H9 (cell line): ENCODE measurements at regions not wholly inside any gene's neighbourhood (a gene's known extent, or its start where the extent isn't known, plus 50 kb on each side); places are given as distances from the start of the nearest gene placed in this dataset.

Source experiments
- DNase-seq: peaks from one replicate; pipeline ENCODE4 v3.0.0-alpha.2; 2017
- H2AFZ ChIP-seq: one replicate; pipeline ENCODE4 v1.6.1; 2013; ENCODE audit warnings: mild to moderate bottlenecking, low read length, control low read depth, moderate library complexity
- H2AK5ac ChIP-seq: 2 replicates; pipeline ENCODE4 v1.6.1; 2013; ENCODE audit warnings: low read length, control low read depth, mixed read lengths; ENCODE audit not compliant: insufficient read length
- H2BK120ac ChIP-seq: one replicate; pipeline ENCODE4 v1.6.1; 2013; ENCODE audit warnings: low read depth, mild to moderate bottlenecking, low read length, control low read depth, inconsistent platforms; ENCODE audit not compliant: poor library complexity, severe bottlenecking
- H2BK12ac ChIP-seq: 2 replicates; pipeline ENCODE4 v1.6.1; 2013; ENCODE audit warnings: low read length, control low read depth, mixed read lengths, low read depth; ENCODE audit not compliant: insufficient read length
- H2BK15ac ChIP-seq: 2 replicates; pipeline ENCODE4 v1.6.1; 2013; ENCODE audit warnings: low read depth, low read length, control low read depth
- H2BK20ac ChIP-seq: one replicate; pipeline ENCODE4 v1.6.1; 2013; ENCODE audit warnings: low read depth, mild to moderate bottlenecking, low read length, control low read depth, inconsistent platforms; ENCODE audit not compliant: poor library complexity, severe bottlenecking
- H2BK5ac ChIP-seq: 2 replicates; pipeline ENCODE4 v1.6.1; 2013; ENCODE audit warnings: low read length, control low read depth, mixed read lengths; ENCODE audit not compliant: insufficient read length
- H3K14ac ChIP-seq: 2 replicates; pipeline ENCODE4 v1.6.1; 2013; ENCODE audit warnings: low read length, control low read depth; ENCODE audit not compliant: insufficient read depth
- H3K18ac ChIP-seq: 2 replicates; pipeline ENCODE4 v1.6.1; 2013; ENCODE audit warnings: low read depth, mild to moderate bottlenecking, mixed read lengths, low read length, control low read depth; ENCODE audit not compliant: insufficient read length
- H3K23ac ChIP-seq: 2 replicates; pipeline ENCODE4 v1.6.1; 2013; ENCODE audit warnings: low read length, control low read depth, mixed read lengths, low read depth; ENCODE audit not compliant: insufficient read length
- H3K23me2 ChIP-seq: 2 replicates; pipeline ENCODE4 v1.6.1; 2013; ENCODE audit warnings: low read depth, mild to moderate bottlenecking, mixed read lengths, low read length, control low read depth; ENCODE audit not compliant: insufficient read length, poor library complexity, severe bottlenecking
- H3K27ac ChIP-seq: 2 replicates; pipeline ENCODE4 v1.5.1; 2013; ENCODE audit warnings: low read length, control low read depth, mixed read lengths, low read depth; ENCODE audit not compliant: insufficient read length
- H3K27me3 ChIP-seq: 2 replicates; pipeline ENCODE4 v1.6.1; 2013; ENCODE audit warnings: low read length, control low read depth, inconsistent platforms; ENCODE audit not compliant: insufficient read depth
- H3K4ac ChIP-seq: 2 replicates; pipeline ENCODE4 v1.6.1; 2013; ENCODE audit warnings: low read depth, mild to moderate bottlenecking, control low read depth, inconsistent platforms, low read length, moderate library complexity
- H3K4me1 ChIP-seq: 2 replicates; pipeline ENCODE4 v1.6.1; 2013; ENCODE audit warnings: low read length, control low read depth, inconsistent platforms; ENCODE audit not compliant: insufficient read depth
- H3K4me2 ChIP-seq: 2 replicates; pipeline ENCODE4 v1.6.1; 2013; ENCODE audit warnings: low read length, control low read depth, mixed read lengths; ENCODE audit not compliant: insufficient read length, insufficient read depth
- H3K56ac ChIP-seq: 2 replicates; pipeline ENCODE4 v1.6.1; 2013; ENCODE audit warnings: low read depth, mild to moderate bottlenecking, mixed read lengths, low read length, control low read depth; ENCODE audit not compliant: insufficient read length
- H3K79me1 ChIP-seq: 2 replicates; pipeline ENCODE4 v1.6.1; 2013; ENCODE audit warnings: low read depth, mild to moderate bottlenecking, moderate library complexity, low read length, control low read depth, inconsistent platforms; ENCODE audit not compliant: insufficient read depth, poor library complexity, severe bottlenecking
- H3K79me2 ChIP-seq: 2 replicates; pipeline ENCODE4 v1.6.1; 2013; ENCODE audit warnings: low read length, control low read depth, inconsistent platforms; ENCODE audit not compliant: insufficient read depth
- H3K9ac ChIP-seq: 2 replicates; pipeline ENCODE4 v1.6.1; 2013; ENCODE audit warnings: low read length, control low read depth, mixed read lengths; ENCODE audit not compliant: insufficient read length; ENCODE audit errors: extremely low read depth
- H3K9me3 ChIP-seq: one replicate; pipeline ENCODE4 v1.6.1; 2013; ENCODE audit warnings: low read depth, low read length, inconsistent platforms; ENCODE audit not compliant: control insufficient read depth
- H3T11ph ChIP-seq: one replicate; pipeline ENCODE4 v1.6.1; 2013; ENCODE audit warnings: mild to moderate bottlenecking, low read length, control low read depth, inconsistent platforms
- H4K20me1 ChIP-seq: one replicate; pipeline ENCODE4 v1.6.1; 2013; ENCODE audit not compliant: control insufficient read depth, insufficient read length, insufficient read depth
- H4K5ac ChIP-seq: 2 replicates; pipeline ENCODE4 v1.6.1; 2013; ENCODE audit warnings: low read depth, mild to moderate bottlenecking, mixed read lengths, low read length, control low read depth; ENCODE audit not compliant: insufficient read length
- H4K8ac ChIP-seq: replicated peaks from 2 replicates; pipeline ENCODE4 v1.6.1; 2013; ENCODE audit warnings: low read length, control low read depth, mixed read lengths, low read depth; ENCODE audit not compliant: insufficient read length
- H4K91ac ChIP-seq: 2 replicates; pipeline ENCODE4 v1.6.1; 2013; ENCODE audit warnings: low read depth, mild to moderate bottlenecking, moderate library complexity, mixed read lengths, low read length, control low read depth; ENCODE audit not compliant: insufficient read length
- H3K27ac Mint-ChIP-seq, 3 experiments: 2 replicates in 2 of 3; 3 replicates in 1 of 3; pipeline ENCODE4 v1.8.0; 2020 to 2021; ENCODE audit warnings: mixed read lengths in 3 of 3, mild to moderate bottlenecking in 1 of 3, moderate library complexity in 1 of 3
- H3K27me3 Mint-ChIP-seq: 2 replicates; pipeline ENCODE4 v1.8.0; 2021; ENCODE audit warnings: low read depth, mild to moderate bottlenecking, moderate library complexity, mixed read lengths
- H3K36me3 Mint-ChIP-seq, 3 experiments: 2 replicates in 2 of 3; 3 replicates in 1 of 3; pipeline ENCODE4 v1.8.0; 2020 to 2021; ENCODE audit warnings: low read depth in 3 of 3, mixed read lengths in 3 of 3; ENCODE audit not compliant: insufficient read depth in 1 of 3
- H3K4me1 Mint-ChIP-seq, 2 experiments: 2 replicates each; pipeline ENCODE4 v1.8.0; 2020; ENCODE audit warnings: mixed read lengths in 2 of 2
- H3K4me3 Mint-ChIP-seq, 2 experiments: 2 replicates in 1 of 2; 3 replicates in 1 of 2; pipeline ENCODE4 v1.8.0; 2020 to 2021; ENCODE audit warnings: mild to moderate bottlenecking in 2 of 2, mixed read lengths in 2 of 2, moderate library complexity in 1 of 2
- H3K9me3 Mint-ChIP-seq, 2 experiments: 2 replicates in 1 of 2; 3 replicates in 1 of 2; pipeline ENCODE4 v1.8.0; 2020; ENCODE audit warnings: mild to moderate bottlenecking in 2 of 2, mixed read lengths in 2 of 2, moderate library complexity in 1 of 2
- CTCF ChIP-seq: fragments of 200-600 bp; sonication (generic); conservative IDR thresholded peaks from 3 replicates; pipeline ENCODE4 v1.8.0; 2021; ENCODE audit warnings: antibody characterized with exemption, mild to moderate bottlenecking
- WGBS: extraction: QIAGEN DNeasy Blood & Tissue Kit; methylation state at CpG from one replicate; pipeline ENCODE4 v1.1.7; 2013; ENCODE audit warnings: missing lambda C conversion rate, low lambda C conversion rate, mixed read lengths; ENCODE audit not compliant: insufficient read length; ENCODE audit errors: extremely low coverage; 5-methylcytosine and 5-hydroxymethylcytosine counted together

- no peak overlapping the region for H2BK15ac ChIP-seq
- H2BK12ac ChIP-seq: no peak overlapping the region
- Mint-ChIP-seq H3K27ac (no peak overlapping the region), H3K36me3 (no peaks in the 10 kb centered on the region), H3K4me3 (no peak overlapping the region), H3K4me1 (peaks cover 0 to 2% of the 10 kb centered on the region in 2 experiments; a peak in 1 of 4 replicates), H3K9me3 (no peaks in the 10 kb centered on the region), H3K27me3 (no peaks in the 10 kb centered on the region)
- H2BK20ac ChIP-seq: no peak overlapping the region
- H3K9ac ChIP-seq: no peak overlapping the region
- no peak overlapping the region for H2BK120ac ChIP-seq
- H3K56ac ChIP-seq: no peak overlapping the region
- no peaks in the 10 kb centered on the region for H3K79me1 ChIP-seq
- no peak overlapping the region for H3T11ph ChIP-seq
- no peaks in the 10 kb centered on the region for H3K23me2 ChIP-seq
- H2BK5ac ChIP-seq: no peak overlapping the region
- no peak for TF ChIP-seq CTCF
- no peak overlapping the region for H2AFZ ChIP-seq
- H3K79me2 ChIP-seq: no peaks in the 10 kb centered on the region
- no peak overlapping the region for H2AK5ac ChIP-seq
- no peak overlapping the region for H3K18ac ChIP-seq
- no peaks in the 10 kb centered on the region for H3K27me3 ChIP-seq
- DNase-seq: no peak
- H3K27ac ChIP-seq: no peak overlapping the region
- no peak overlapping the region for H4K8ac ChIP-seq
- no peak overlapping the region for H3K23ac ChIP-seq
- no peak overlapping the region for H3K4me2 ChIP-seq
- no peak overlapping the region for H3K14ac ChIP-seq
- no CpG with 5 or more reads among the region's 3 CpGs for WGBS
- H3K4ac ChIP-seq: no peak overlapping the region
- H4K91ac ChIP-seq: no peak overlapping the region
- H4K20me1 ChIP-seq: no peaks in the 10 kb centered on the region
- no peaks in the 10 kb centered on the region for H3K4me1 ChIP-seq
- H3K9me3 ChIP-seq: no peaks in the 10 kb centered on the region
- H4K5ac ChIP-seq: no peak overlapping the region
Observed at GRCh38 chr6:94588301-94588700, 989.0 kb upstream of the MANEA start.
